Breast epithelium (tissue), 4 donors: ENCODE measurements at regions not wholly inside any gene's neighbourhood (a gene's known extent, or its start where the extent isn't known, plus 50 kb on each side); places are given as distances from the start of the nearest gene placed in this dataset.

Source experiments
- DNase-seq, 2 donors: peaks; one replicate each; pipeline ENCODE4 v3.0.0-alpha.2; 2019; ENCODE audit warnings: low spot score in 2 of 2
- H3K27ac ChIP-seq, 2 donors: fragments of 200-600 bp; sonication (generic) in 1 of 2; one replicate each; pipeline ENCODE4 v1.5.1; 2016 to 2019; ENCODE audit warnings: mild to moderate bottlenecking in 1 of 2
- H3K27me3 ChIP-seq, 2 donors: fragments of 200-600 bp; sonication (generic) in 1 of 2; one replicate each; pipeline versions ENCODE4 v1.5.1 to v1.6.0; 2017 to 2019; ENCODE audit warnings: control low read depth in 1 of 2, mild to moderate bottlenecking in 1 of 2
- H3K36me3 ChIP-seq: fragments of 200-600 bp; one replicate; pipeline ENCODE4 v1.5.1; 2019
- H3K4me1 ChIP-seq, 2 donors: fragments of 200-600 bp; sonication (generic); one replicate each; pipeline ENCODE4 v1.5.1; 2016 to 2019; ENCODE audit warnings: control low read depth in 1 of 2
- H3K4me3 ChIP-seq, 3 donors: fragments of 200-600 bp; sonication (generic); 1 replicate in 2 of 3; 2 replicates in 1 of 3; pipeline ENCODE4 v1.5.1; 2016 to 2019; ENCODE audit warnings: mild to moderate bottlenecking in 3 of 3, moderate library complexity in 2 of 3
- H3K9me3 ChIP-seq, 2 donors: fragments of 200-600 bp; sonication (generic) in 1 of 2; one replicate each; pipeline ENCODE4 v1.5.1; 2016 to 2019; ENCODE audit warnings: control low read depth in 1 of 2
- CTCF ChIP-seq, 3 donors: fragments of 450-650 bp; IDR thresholded peaks; one replicate each; pipeline ENCODE4 v1.5.1; 2016 to 2017; ENCODE audit warnings: antibody characterized with exemption in 3 of 3, mild to moderate bottlenecking in 3 of 3, moderate library complexity in 3 of 3
- POLR2A ChIP-seq: fragments of 450-650 bp; IDR thresholded peaks from one replicate; pipeline ENCODE4 v1.6.1; 2016; ENCODE audit warnings: antibody characterized with exemption, mild to moderate bottlenecking, moderate library complexity
- POLR2AphosphoS5 ChIP-seq, 3 donors: sonication (generic); formaldehyde crosslinking; IDR thresholded peaks; one replicate each; pipeline ENCODE4 v1.6.1; 2017; ENCODE audit warnings: antibody characterized with exemption in 3 of 3
- intact Hi-C: fragments of 100-400 bp; cut with DNase I; formaldehyde crosslinking; loops from one replicate; pipeline ENCODE4 v1.15.1; 2023; ENCODE audit warnings: low total_unique reads

DNA sequence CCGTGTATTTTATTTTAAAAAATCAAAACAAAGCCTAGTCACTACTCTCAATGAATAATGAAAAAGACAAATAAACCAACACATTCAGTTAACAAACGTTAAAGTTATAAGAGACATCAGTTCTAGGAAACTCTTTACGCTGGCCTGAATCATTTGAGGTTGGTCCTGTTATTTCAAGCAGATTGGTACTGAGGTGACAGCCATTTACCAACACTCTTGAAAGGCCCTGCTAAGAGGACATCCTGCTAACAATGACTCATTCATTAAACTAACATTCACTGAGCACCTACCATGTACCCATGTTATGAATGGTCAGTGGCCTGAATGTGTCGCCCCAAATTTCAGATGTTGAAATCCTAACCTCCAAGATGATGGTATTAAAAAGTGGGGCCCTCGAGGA lies 57.1 kb upstream of the ADGRG2 start:
- Histone ChIP-seq H3K27ac (no peak overlapping the region), H3K36me3 (no peaks in the 10 kb centered on the region), H3K4me1 (no peaks in the 10 kb centered on the region), H3K4me3 (no peak overlapping the region), H3K27me3 (peaks cover 0 to 19% of the 10 kb centered on the region in 2 donors), H3K9me3 (no peaks in the 10 kb centered on the region)
- intact Hi-C loops: no loop called here
- no peak for DNase-seq
- TF ChIP-seq POLR2AphosphoS5 (IDR thresholded peaks at IDR 0.05): no peak
- TF ChIP-seq CTCF (IDR thresholded peaks at IDR 0.05): no peak
- TF ChIP-seq POLR2A: no peak

GRCh38 chrX:19181345-19181744 lies 59.1 kb upstream of the ADGRG2 start:
- H3K4me1 ChIP-seq: no peaks in the 10 kb centered on the region
- no peak for TF ChIP-seq POLR2A
- no peak for TF ChIP-seq CTCF (IDR thresholded peaks at IDR 0.05)
- TF ChIP-seq POLR2AphosphoS5 (IDR thresholded peaks at IDR 0.05): no peak
- H3K27me3 ChIP-seq: peaks cover 0 to 13% of the 10 kb centered on the region in 2 donors
- H3K36me3 ChIP-seq: no peaks in the 10 kb centered on the region
- DNase-seq: no peak
- no peak overlapping the region for H3K4me3 ChIP-seq
- no peaks in the 10 kb centered on the region for H3K9me3 ChIP-seq
- intact Hi-C loops: no loop called here
- no peak overlapping the region for H3K27ac ChIP-seq

GRCh38 chrX:19182785-19183184 lies 60.5 kb upstream of the ADGRG2 start:
- TF ChIP-seq CTCF (IDR thresholded peaks at IDR 0.05): no peak
- no peak for TF ChIP-seq POLR2A
- TF ChIP-seq POLR2AphosphoS5 (IDR thresholded peaks at IDR 0.05): no peak
- DNase-seq: no peak
- Histone ChIP-seq H3K27me3 (peaks cover 0 to 13% of the 10 kb centered on the region in 2 donors), H3K36me3 (no peaks in the 10 kb centered on the region), H3K4me1 (no peaks in the 10 kb centered on the region), H3K9me3 (no peaks in the 10 kb centered on the region), H3K27ac (no peak overlapping the region), H3K4me3 (no peak overlapping the region)
- intact Hi-C loops: no loop called here

DNA sequence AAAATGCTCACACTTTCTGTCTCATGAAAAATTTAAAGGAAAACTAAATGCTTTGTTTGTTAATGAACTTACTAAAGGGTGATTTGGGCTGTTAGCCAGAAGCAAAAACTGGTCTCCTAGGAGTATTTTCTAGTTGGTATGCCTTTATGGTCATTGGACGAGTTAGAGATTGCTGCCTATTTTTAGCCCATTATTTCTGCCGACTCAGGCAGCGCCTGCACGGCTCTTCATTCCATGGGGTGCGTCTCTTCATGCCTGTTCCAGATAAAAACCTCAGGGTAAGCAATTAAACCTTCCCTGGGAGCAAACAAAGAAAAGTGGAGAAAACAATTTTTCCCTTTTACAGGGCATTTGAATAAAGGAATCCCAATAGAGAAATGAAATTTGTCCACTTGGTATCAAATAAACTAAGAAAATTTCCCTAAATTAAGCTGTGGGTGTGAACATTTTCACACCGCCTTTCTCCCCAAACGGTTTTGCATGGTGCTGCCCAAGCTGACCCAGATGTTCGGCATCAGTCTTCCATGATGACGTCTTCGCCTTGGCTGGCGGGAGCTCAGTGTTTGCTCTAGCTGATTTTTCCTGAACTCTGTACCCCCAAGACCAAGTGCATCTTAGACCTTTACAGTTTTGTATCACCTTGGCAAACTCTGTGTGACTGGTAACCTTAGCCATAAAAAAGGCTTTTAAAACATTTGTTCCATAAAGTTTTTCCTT lies 61.7 kb upstream of the ADGRG2 start:
- H3K4me1 ChIP-seq: no peaks in the 10 kb centered on the region
- H3K27ac ChIP-seq: no peak overlapping the region
- H3K9me3 ChIP-seq: no peaks in the 10 kb centered on the region
- intact Hi-C loops: no loop called here
- peaks cover 0 to 13% of the 10 kb centered on the region in 2 donors for H3K27me3 ChIP-seq
- H3K36me3 ChIP-seq: no peaks in the 10 kb centered on the region
- TF ChIP-seq POLR2A (no peak), CTCF (IDR thresholded peaks at IDR 0.05) (no peak), POLR2AphosphoS5 (IDR thresholded peaks at IDR 0.05) (no peak)
- DNase-seq: no peak
- H3K4me3 ChIP-seq: no peak overlapping the region

DNA sequence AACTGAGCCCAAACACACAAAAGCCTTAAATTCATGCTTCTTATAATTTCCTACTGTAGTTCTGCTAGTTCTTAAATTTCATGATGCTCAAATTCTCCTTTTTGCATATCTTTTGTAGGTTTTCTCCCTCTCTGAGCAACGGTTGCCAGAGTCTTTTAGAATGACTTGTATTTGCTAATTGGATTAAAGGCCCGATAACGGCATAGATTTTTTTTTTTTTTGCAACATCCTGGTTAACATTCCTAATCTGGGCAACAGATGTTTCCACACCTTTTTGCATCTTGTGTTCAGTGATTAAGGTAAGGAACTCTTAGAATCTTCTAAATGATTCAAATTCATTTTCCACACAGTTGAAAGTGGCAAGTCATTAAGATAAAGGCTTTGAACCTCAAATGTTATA lies 66.3 kb upstream of the ADGRG2 start:
- H3K9me3 ChIP-seq: no peaks in the 10 kb centered on the region
- TF ChIP-seq POLR2AphosphoS5 (IDR thresholded peaks at IDR 0.05) (no peak), POLR2A (no peak), CTCF (IDR thresholded peaks at IDR 0.05) (no peak)
- H3K4me3 ChIP-seq: no peak overlapping the region
- H3K27ac ChIP-seq: no peak overlapping the region
- H3K27me3 ChIP-seq: peaks cover 0 to 5% of the 10 kb centered on the region in 2 donors
- no peaks in the 10 kb centered on the region for H3K4me1 ChIP-seq
- no peaks in the 10 kb centered on the region for H3K36me3 ChIP-seq
- intact Hi-C loops: no loop called here
- no peak for DNase-seq
